T-helper 2 cell (primary cell): ENCODE measurements at regions not wholly inside any gene's neighbourhood (a gene's known extent, or its start where the extent isn't known, plus 50 kb on each side); places are given as distances from the start of the nearest gene placed in this dataset.
"Not testable (repeated sequence)": the region's sequence is repeated elsewhere in the genome, so short reads cannot be mapped to it uniquely, and the experiment has no call there.

ENCODE experiments used
- DNase-seq, 5 experiments: peaks; one replicate each; pipeline versions ENCODE4 v3.0.0 to v3.0.0-alpha.2; 2012 to 2022

GRCh38 chr15:92763459-92763858 lies 107.9 kb upstream of the FAM174B start:
- no peak for DNase-seq

GRCh38 chr15:92768131-92768530 lies 112.6 kb upstream of the FAM174B start:
- not testable (repeated sequence) for DNase-seq

- DNase-seq = no peak
Observed at GRCh38 chr15:92770641-92771040, 115.1 kb upstream of the FAM174B start.

- no peak for DNase-seq
Observed at GRCh38 chr15:92772061-92772460, 116.5 kb upstream of the FAM174B start.

- DNase-seq = no peak
Observed at GRCh38 chr15:92772626-92773244, 117.2 kb upstream of the FAM174B start.

GRCh38 chr15:92773340-92773739 lies 117.8 kb upstream of the FAM174B start:
- DNase-seq = no peak

GRCh38 chr15:92779874-92780273 lies 120.2 kb upstream of the CHD2 start:
- no peak for DNase-seq

GRCh38 chr15:92780843-92781242 lies 119.3 kb upstream of the CHD2 start:
- no peak for DNase-seq

- no peak for DNase-seq
Observed at GRCh38 chr15:92781925-92782453, 118.1 kb upstream of the CHD2 start.

GRCh38 chr15:92787116-92787515 lies 113.0 kb upstream of the CHD2 start:
- no peak for DNase-seq

- DNase-seq = no peak
Observed at GRCh38 chr15:92788196-92788595, 111.9 kb upstream of the CHD2 start.

GRCh38 chr15:92788793-92789192 lies 111.3 kb upstream of the CHD2 start:
- DNase-seq = not testable (repeated sequence)

GRCh38 chr15:92796161-92796611 lies 103.9 kb upstream of the CHD2 start:
- DNase-seq = no peak

GRCh38 chr15:92797168-92798052 lies 102.7 kb upstream of the CHD2 start:
- peak in 2 of 5 experiments; percentile 51 to 79 for DNase-seq

- no peak for DNase-seq
Observed at GRCh38 chr15:92800013-92800412, 100.1 kb upstream of the CHD2 start.

GRCh38 chr15:92800416-92801055 lies 99.6 kb upstream of the CHD2 start:
- not testable (repeated sequence) for DNase-seq

GRCh38 chr15:92801056-92801773 lies 98.9 kb upstream of the CHD2 start:
- not testable (repeated sequence) for DNase-seq

- DNase-seq = no peak
Observed at GRCh38 chr15:92801774-92802464, 98.2 kb upstream of the CHD2 start.

- no peak for DNase-seq
Observed at GRCh38 chr15:92803536-92803851, 96.6 kb upstream of the CHD2 start.

GRCh38 chr15:92803852-92804609 lies 96.1 kb upstream of the CHD2 start:
- peak in 2 of 5 experiments; percentile 37 to 80 for DNase-seq

- DNase-seq = not testable (repeated sequence)
Observed at GRCh38 chr15:92804610-92804936, 95.6 kb upstream of the CHD2 start.
